T-helper 2 cell treated with Interferon-gamma antibody and Interleukin-4, amounts not matched to agents 5 μg/mL and 100 μg/mL, for 36 hours (primary cell): ENCODE measurements at regions not wholly inside any gene's neighbourhood (a gene's known extent, or its start where the extent isn't known, plus 50 kb on each side); places are given as distances from the start of the nearest gene placed in this dataset.

Experiments used
- DNase-seq: peaks from one replicate; pipeline ENCODE4 v3.0.0; 2021; ENCODE audit warnings: low spot score
- H3K27ac Mint-ChIP-seq: one replicate; pipeline ENCODE4 v1.8.0; 2021; ENCODE audit warnings: mild to moderate bottlenecking, mixed read lengths
- H3K27me3 Mint-ChIP-seq: one replicate; pipeline ENCODE4 v1.8.0; 2021; ENCODE audit warnings: low read depth, mixed read lengths
- H3K36me3 Mint-ChIP-seq: one replicate; pipeline ENCODE4 v1.8.0; 2021; ENCODE audit warnings: low read depth, mixed read lengths
- H3K4me1 Mint-ChIP-seq: one replicate; pipeline ENCODE4 v1.8.0; 2021; ENCODE audit warnings: low read depth, mixed read lengths
- H3K4me3 Mint-ChIP-seq: one replicate; pipeline ENCODE4 v1.8.0; 2022; ENCODE audit warnings: mild to moderate bottlenecking, moderate library complexity, mixed read lengths
- H3K9me3 Mint-ChIP-seq: one replicate; pipeline ENCODE4 v1.8.0; 2021; ENCODE audit warnings: mixed read lengths

GRCh38 chr5:5031665-5032064 lies 108.5 kb upstream of the ADAMTS16 start:
- Mint-ChIP-seq H3K27ac (no peak overlapping the region), H3K36me3 (no peaks in the 10 kb centered on the region), H3K4me1 (no peaks in the 10 kb centered on the region), H3K27me3 (no peaks in the 10 kb centered on the region), H3K9me3 (peaks cover 5% of the 10 kb centered on the region), H3K4me3 (no peak overlapping the region)
- DNase-seq, result no peak

- no peaks in the 10 kb centered on the region for H3K9me3 Mint-ChIP-seq
- H3K36me3 Mint-ChIP-seq, result no peaks in the 10 kb centered on the region
- no peak overlapping the region for H3K4me3 Mint-ChIP-seq
- no peak overlapping the region for H3K27ac Mint-ChIP-seq
- H3K27me3 Mint-ChIP-seq, result no peaks in the 10 kb centered on the region
- DNase-seq, result no peak
- no peaks in the 10 kb centered on the region for H3K4me1 Mint-ChIP-seq
Observed at GRCh38 chr5:5037674-5038073, 102.5 kb upstream of the ADAMTS16 start.

- Mint-ChIP-seq H3K27me3 (no peaks in the 10 kb centered on the region), H3K27ac (no peak overlapping the region), H3K9me3 (no peaks in the 10 kb centered on the region), H3K4me1 (no peaks in the 10 kb centered on the region), H3K4me3 (no peak overlapping the region), H3K36me3 (no peaks in the 10 kb centered on the region)
- DNase-seq, result no peak
Observed at GRCh38 chr5:5039918-5040317, 100.2 kb upstream of the ADAMTS16 start.

- Mint-ChIP-seq H3K36me3 (no peaks in the 10 kb centered on the region), H3K4me1 (no peaks in the 10 kb centered on the region), H3K4me3 (no peak overlapping the region), H3K27me3 (no peaks in the 10 kb centered on the region), H3K27ac (no peak overlapping the region), H3K9me3 (no peaks in the 10 kb centered on the region)
- DNase-seq, result no peak
Observed at GRCh38 chr5:5040712-5041111, 99.4 kb upstream of the ADAMTS16 start.

GRCh38 chr5:5042806-5043205 lies 97.3 kb upstream of the ADAMTS16 start:
- no peaks in the 10 kb centered on the region for H3K9me3 Mint-ChIP-seq
- H3K4me3 Mint-ChIP-seq, result no peak overlapping the region
- H3K36me3 Mint-ChIP-seq, result no peaks in the 10 kb centered on the region
- H3K4me1 Mint-ChIP-seq, result no peaks in the 10 kb centered on the region
- no peak for DNase-seq
- no peaks in the 10 kb centered on the region for H3K27me3 Mint-ChIP-seq
- H3K27ac Mint-ChIP-seq, result no peak overlapping the region

- Mint-ChIP-seq H3K27me3 (no peaks in the 10 kb centered on the region), H3K36me3 (no peaks in the 10 kb centered on the region), H3K27ac (no peak overlapping the region), H3K4me3 (no peak overlapping the region), H3K9me3 (no peaks in the 10 kb centered on the region), H3K4me1 (no peaks in the 10 kb centered on the region)
- no peak for DNase-seq
Observed at GRCh38 chr5:5043346-5043745, 96.8 kb upstream of the ADAMTS16 start.

GRCh38 chr5:5044247-5044840 lies 95.8 kb upstream of the ADAMTS16 start:
- H3K36me3 Mint-ChIP-seq, result no peaks in the 10 kb centered on the region
- no peaks in the 10 kb centered on the region for H3K9me3 Mint-ChIP-seq
- no peak for DNase-seq
- H3K4me1 Mint-ChIP-seq, result no peaks in the 10 kb centered on the region
- H3K27me3 Mint-ChIP-seq, result no peaks in the 10 kb centered on the region
- no peak overlapping the region for H3K27ac Mint-ChIP-seq
- H3K4me3 Mint-ChIP-seq, result no peak overlapping the region

- no peak overlapping the region for H3K4me3 Mint-ChIP-seq
- no peaks in the 10 kb centered on the region for H3K36me3 Mint-ChIP-seq
- H3K27ac Mint-ChIP-seq, result no peak overlapping the region
- no peak for DNase-seq
- no peaks in the 10 kb centered on the region for H3K27me3 Mint-ChIP-seq
- H3K4me1 Mint-ChIP-seq, result no peaks in the 10 kb centered on the region
- H3K9me3 Mint-ChIP-seq, result no peaks in the 10 kb centered on the region
Observed at GRCh38 chr5:5046680-5047502, 93.2 kb upstream of the ADAMTS16 start.

- Mint-ChIP-seq H3K4me3 (no peak overlapping the region), H3K27me3 (no peaks in the 10 kb centered on the region), H3K9me3 (no peaks in the 10 kb centered on the region)
Observed at GRCh38 chr5:5050801-5051200, 89.3 kb upstream of the ADAMTS16 start.

GRCh38 chr5:5055712-5056111 lies 84.4 kb upstream of the ADAMTS16 start:
- no peaks in the 10 kb centered on the region for H3K4me1 Mint-ChIP-seq
- no peaks in the 10 kb centered on the region for H3K27me3 Mint-ChIP-seq
- no peak overlapping the region for H3K27ac Mint-ChIP-seq
- no peak overlapping the region for H3K4me3 Mint-ChIP-seq
- H3K36me3 Mint-ChIP-seq, result no peaks in the 10 kb centered on the region
- no peaks in the 10 kb centered on the region for H3K9me3 Mint-ChIP-seq
- DNase-seq, result no peak

More at GRCh38 chr5:5050801-5051200, 89.3 kb upstream of the ADAMTS16 start:
- H3K27ac Mint-ChIP-seq, result no peak overlapping the region
- no peaks in the 10 kb centered on the region for H3K4me1 Mint-ChIP-seq
- DNase-seq, result no peak
- H3K36me3 Mint-ChIP-seq, result no peaks in the 10 kb centered on the region

GRCh38 chr5:5061836-5062235 lies 78.3 kb upstream of the ADAMTS16 start:
- no peaks in the 10 kb centered on the region for H3K4me1 Mint-ChIP-seq
- no peak overlapping the region for H3K4me3 Mint-ChIP-seq
- H3K36me3 Mint-ChIP-seq, result no peaks in the 10 kb centered on the region
- H3K27me3 Mint-ChIP-seq, result no peaks in the 10 kb centered on the region
- H3K27ac Mint-ChIP-seq, result no peak overlapping the region
- DNase-seq, result no peak
- H3K9me3 Mint-ChIP-seq, result no peaks in the 10 kb centered on the region

GRCh38 chr5:5062525-5063302 lies 77.4 kb upstream of the ADAMTS16 start:
- no peaks in the 10 kb centered on the region for H3K9me3 Mint-ChIP-seq
- no peak for DNase-seq
- H3K4me1 Mint-ChIP-seq, result no peaks in the 10 kb centered on the region
- H3K4me3 Mint-ChIP-seq, result no peak overlapping the region
- no peak overlapping the region for H3K27ac Mint-ChIP-seq
- no peaks in the 10 kb centered on the region for H3K36me3 Mint-ChIP-seq
- H3K27me3 Mint-ChIP-seq, result no peaks in the 10 kb centered on the region

- Mint-ChIP-seq H3K4me1 (no peaks in the 10 kb centered on the region), H3K27ac (no peak overlapping the region), H3K27me3 (no peaks in the 10 kb centered on the region), H3K36me3 (no peaks in the 10 kb centered on the region), H3K9me3 (no peaks in the 10 kb centered on the region), H3K4me3 (no peak overlapping the region)
- DNase-seq, result no peak
Observed at GRCh38 chr5:5063533-5063953, 76.6 kb upstream of the ADAMTS16 start.

- no peak for DNase-seq
- Mint-ChIP-seq H3K4me1 (no peaks in the 10 kb centered on the region), H3K36me3 (no peaks in the 10 kb centered on the region), H3K27ac (no peak overlapping the region), H3K4me3 (no peak overlapping the region), H3K27me3 (no peaks in the 10 kb centered on the region), H3K9me3 (no peaks in the 10 kb centered on the region)
Observed at GRCh38 chr5:5065472-5065871, 74.7 kb upstream of the ADAMTS16 start.
